RKO (cell line): ENCODE measurements at regions not wholly inside any gene's neighbourhood (a gene's known extent, or its start where the extent isn't known, plus 50 kb on each side); places are given as distances from the start of the nearest gene placed in this dataset.
"Not testable (repeated sequence)": the region's sequence is repeated elsewhere in the genome, so short reads cannot be mapped to it uniquely, and the experiment has no call there.

ENCODE experiments used
- DNase-seq: peaks from one replicate; pipeline ENCODE4 v3.0.0-alpha.2; 2016; ENCODE audit warnings: low spot score

GRCh38 chr6:73943411-73943810 is 247.4 kb downstream of the CD109 start:
- DNase-seq, result no peak

GRCh38 chr6:73942592-73943186 is 246.7 kb downstream of the CD109 start:
- peak; percentile 86 for DNase-seq

GRCh38 chr6:73941892-73942291 is 245.9 kb downstream of the CD109 start:
- no peak for DNase-seq

- no peak for DNase-seq
These were observed 241.8 kb downstream of the CD109 start for GRCh38 chr6:73937805-73938204.

- no peak for DNase-seq
These were observed 236.9 kb downstream of the CD109 start for GRCh38 chr6:73932866-73933265.

GRCh38 chr6:73929405-73929804 is 233.4 kb downstream of the CD109 start:
- DNase-seq, result peak; percentile 8

- no peak for DNase-seq
These were observed 231.4 kb downstream of the CD109 start for GRCh38 chr6:73927421-73927820.

- not testable (repeated sequence) for DNase-seq
These were observed 229.7 kb downstream of the CD109 start for GRCh38 chr6:73925703-73926102.

GRCh38 chr6:73923905-73924485 is 228.0 kb downstream of the CD109 start:
- DNase-seq, result no peak

- DNase-seq, result no peak
These were observed 207.2 kb downstream of the CD109 start for GRCh38 chr6:73903155-73903554.

GRCh38 chr6:73901986-73902385 is 206.0 kb downstream of the CD109 start:
- DNase-seq, result no peak

- no peak for DNase-seq
These were observed 205.3 kb downstream of the CD109 start for GRCh38 chr6:73901311-73901710.

GRCh38 chr6:73898599-73898998 is 202.6 kb downstream of the CD109 start:
- peak; percentile 15 for DNase-seq

- no peak for DNase-seq
These were observed 197.7 kb downstream of the CD109 start for GRCh38 chr6:73893696-73894095.

GRCh38 chr6:73888050-73888449 is 192.0 kb downstream of the CD109 start:
- DNase-seq, result no peak

- no peak for DNase-seq
These were observed 189.4 kb downstream of the CD109 start for GRCh38 chr6:73885393-73885792.

- no peak for DNase-seq
These were observed 188.5 kb downstream of the CD109 start for GRCh38 chr6:73884540-73884939.

GRCh38 chr6:73879501-73880293 is 183.7 kb downstream of the CD109 start:
- no peak for DNase-seq

- DNase-seq, result no peak
These were observed 182.4 kb downstream of the CD109 start for GRCh38 chr6:73878403-73878802.
